PC-3 (cell line): ENCODE measurements at regions not wholly inside any gene's neighbourhood (a gene's known extent, or its start where the extent isn't known, plus 50 kb on each side); places are given as distances from the start of the nearest gene placed in this dataset.
"Not testable (repeated sequence)": the region's sequence is repeated elsewhere in the genome, so short reads cannot be mapped to it uniquely, and the experiment has no call there.

Source experiments
- CTCF ChIP-seq: fragments of 300-600 bp; sonication (generic); conservative IDR thresholded peaks from 2 replicates; pipeline ENCODE4 v1.5.1; 2017; ENCODE audit warnings: antibody characterized with exemption, low read depth, mild to moderate bottlenecking, low read length
- EZH2 ChIP-seq: fragments of 300-600 bp; sonication (generic); IDR thresholded peaks from one replicate; pipeline ENCODE4 v1.6.1; 2017; ENCODE audit warnings: antibody characterized with exemption, mild to moderate bottlenecking, low read length; ENCODE audit not compliant: unreplicated experiment
- EZH2phosphoT487 ChIP-seq: fragments of 300-600 bp; sonication (generic); IDR thresholded peaks from 2 replicates; pipeline ENCODE4 v1.6.1; 2018; ENCODE audit warnings: mild to moderate bottlenecking, antibody characterized with exemption, low read length, borderline replicate concordance

GRCh38 chr22:11609193-11609592, 3918.8 kb upstream of the OR11H1 start:
- not testable (repeated sequence) for TF ChIP-seq CTCF, EZH2, EZH2phosphoT487
